CD4-positive, alpha-beta T cell (primary cell): ENCODE measurements at regions not wholly inside any gene's neighbourhood (a gene's known extent, or its start where the extent isn't known, plus 50 kb on each side); places are given as distances from the start of the nearest gene placed in this dataset.

Source experiments
- ATAC-seq: fragments of 200-7000 bp; cut with Tn5 transposase; one replicate; pipeline ENCODE4 v1.10.0; 2022; ENCODE audit warnings: mild to moderate bottlenecking; ENCODE audit not compliant: poor library complexity
- CTCF ChIA-PET: fragments of 350-600 bp; sonication (Branson Sonifier 250); formaldehyde crosslinking; loops from one replicate; lab custom pipeline; 2021; ENCODE audit warnings: antibody characterized with exemption, inconsistent platforms; lab: Charles Lee
- POLR2A ChIA-PET: fragments of 350-600 bp; sonication (Branson Sonifier 250); formaldehyde crosslinking; loops from one replicate; lab custom pipeline; 2021; ENCODE audit warnings: antibody characterized with exemption, inconsistent platforms; lab: Charles Lee
- DNase-seq, 14 experiments: peaks; one replicate each; pipeline ENCODE4 v3.0.0-alpha.2; 2013 to 2020; ENCODE audit warnings: mixed read lengths in 2 of 14
- H3K27ac ChIP-seq, 2 donors: one replicate each; pipeline versions ENCODE4 v1.5.1 to v1.7.0; 2013; ENCODE audit warnings: low read length in 2 of 2, low read depth in 1 of 2, mild to moderate bottlenecking in 1 of 2
- H3K27me3 ChIP-seq, 2 experiments: 1 replicate in 1 of 2; 2 replicates in 1 of 2; pipeline versions ENCODE4 v1.6.1 to v1.7.0; 2013; ENCODE audit warnings: low read length in 2 of 2, control low read depth in 1 of 2, mild to moderate bottlenecking in 1 of 2, moderate library complexity in 1 of 2; ENCODE audit not compliant: insufficient read depth in 2 of 2, control insufficient read depth in 1 of 2
- H3K36me3 ChIP-seq: one replicate; pipeline ENCODE4 v1.6.1; 2013; ENCODE audit warnings: low read length, control low read depth; ENCODE audit not compliant: insufficient read depth
- H3K4me1 ChIP-seq: one replicate; pipeline ENCODE4 v1.6.1; 2013; ENCODE audit warnings: low read length, control low read depth; ENCODE audit not compliant: insufficient read depth
- H3K4me3 ChIP-seq: one replicate; pipeline ENCODE4 v1.5.1; 2013; ENCODE audit warnings: mild to moderate bottlenecking, low read length, moderate library complexity
- H3K9me3 ChIP-seq, 2 experiments: 1 replicate in 1 of 2; 2 replicates in 1 of 2; pipeline versions ENCODE4 v1.6.1 to v1.7.0; 2013; ENCODE audit warnings: low read length in 2 of 2, mild to moderate bottlenecking in 2 of 2, control low read depth in 1 of 2, moderate library complexity in 1 of 2; ENCODE audit not compliant: control insufficient read depth in 1 of 2, insufficient read depth in 1 of 2
- H3K27ac Mint-ChIP-seq: one replicate; pipeline ENCODE4 v1.8.0; 2020; ENCODE audit warnings: mixed read lengths
- H3K27me3 Mint-ChIP-seq: one replicate; pipeline ENCODE4 v1.8.0; 2021; ENCODE audit warnings: mixed read lengths
- H3K36me3 Mint-ChIP-seq: one replicate; pipeline ENCODE4 v1.8.0; 2021; ENCODE audit warnings: low read depth, mixed read lengths
- H3K4me1 Mint-ChIP-seq: one replicate; pipeline ENCODE4 v1.8.0; 2021; ENCODE audit warnings: low read depth, mixed read lengths
- H3K4me3 Mint-ChIP-seq: one replicate; pipeline ENCODE4 v1.8.0; 2020; ENCODE audit warnings: mild to moderate bottlenecking, mixed read lengths
- H3K9me3 Mint-ChIP-seq: one replicate; pipeline ENCODE4 v1.8.0; 2020; ENCODE audit warnings: mixed read lengths
- CTCF ChIP-seq: fragments of 200-600 bp; IDR thresholded peaks from one replicate; pipeline ENCODE4 v1.8.0; 2022; ENCODE audit warnings: antibody characterized with exemption, mild to moderate bottlenecking
- intact Hi-C, 2 experiments: fragments of 100-400 bp; cut with DNase I in 1 of 2; cut with micrococcal nuclease in 1 of 2; formaldehyde crosslinking; loops; one replicate each; pipeline versions ENCODE4 v1.15.1 to v1.9.0; 2023 to 2025; cut with DNase I, micrococcal nuclease

GRCh38 chr7:107907-108306 is 84.5 kb upstream of the FAM20C start:
- ATAC-seq (no peak), DNase-seq (no peak)
- peaks cover 10 to 18% of the 10 kb centered on the region in 2 experiments for H3K9me3 ChIP-seq
- no peaks in the 10 kb centered on the region for H3K36me3 ChIP-seq
- no peak overlapping the region for H3K4me3 ChIP-seq
- H3K27me3 Mint-ChIP-seq, result peaks cover 52% of the 10 kb centered on the region
- no peak overlapping the region for H3K27ac Mint-ChIP-seq
- no peak overlapping the region for H3K4me3 Mint-ChIP-seq
- no peak for TF ChIP-seq CTCF
- ChIA-PET POLR2A (no interaction called here), CTCF (no interaction called here)
- peaks cover 6% of the 10 kb centered on the region for H3K4me1 Mint-ChIP-seq
- H3K27ac ChIP-seq, result no peak overlapping the region
- H3K36me3 Mint-ChIP-seq, result no peaks in the 10 kb centered on the region
- no peaks in the 10 kb centered on the region for H3K4me1 ChIP-seq
- intact Hi-C loops, result no loop called here
- H3K27me3 ChIP-seq, result peaks cover 0 to 7% of the 10 kb centered on the region in 2 experiments
- peaks cover 11% of the 10 kb centered on the region for H3K9me3 Mint-ChIP-seq

- ChIA-PET POLR2A (no interaction called here), CTCF (no interaction called here)
- intact Hi-C loops, result no loop called here
- no peak overlapping the region for H3K4me3 Mint-ChIP-seq
- Histone ChIP-seq H3K27ac (no peak overlapping the region), H3K4me1 (no peaks in the 10 kb centered on the region), H3K27me3 (peaks cover 5 to 7% of the 10 kb centered on the region in 2 experiments), H3K36me3 (no peaks in the 10 kb centered on the region), H3K9me3 (peaks cover 10 to 12% of the 10 kb centered on the region in 2 experiments), H3K4me3 (no peak overlapping the region)
- H3K36me3 Mint-ChIP-seq, result no peaks in the 10 kb centered on the region
- peaks cover 20% of the 10 kb centered on the region for H3K9me3 Mint-ChIP-seq
- DNase-seq, result no peak
- peaks cover 5% of the 10 kb centered on the region for H3K4me1 Mint-ChIP-seq
- H3K27me3 Mint-ChIP-seq, result peaks cover 63% of the 10 kb centered on the region
- no peak for TF ChIP-seq CTCF
- no peak overlapping the region for H3K27ac Mint-ChIP-seq
- ATAC-seq, result no peak
These were observed 83.3 kb upstream of the FAM20C start for GRCh38 chr7:109094-109493.

GRCh38 chr7:109898-110556 is 82.3 kb upstream of the FAM20C start:
- Mint-ChIP-seq H3K36me3 (no peaks in the 10 kb centered on the region), H3K9me3 (peaks cover 19% of the 10 kb centered on the region), H3K27ac (no peak overlapping the region), H3K27me3 (peaks cover 72% of the 10 kb centered on the region), H3K4me3 (no peak overlapping the region), H3K4me1 (no peaks in the 10 kb centered on the region)
- no peaks in the 10 kb centered on the region for H3K36me3 ChIP-seq
- no peak overlapping the region for H3K27ac ChIP-seq
- ChIA-PET CTCF (no interaction called here), POLR2A (no interaction called here)
- no peak overlapping the region for H3K4me3 ChIP-seq
- DNase-seq, result no peak
- intact Hi-C loops, result no loop called here
- peaks cover 10 to 12% of the 10 kb centered on the region in 2 experiments for H3K9me3 ChIP-seq
- H3K27me3 ChIP-seq, result peaks cover 5 to 7% of the 10 kb centered on the region in 2 experiments
- no peak for TF ChIP-seq CTCF
- ATAC-seq, result no peak
- H3K4me1 ChIP-seq, result no peaks in the 10 kb centered on the region
